PC-3 (cell line): ENCODE measurements at regions not wholly inside any gene's neighbourhood (a gene's known extent, or its start where the extent isn't known, plus 50 kb on each side); places are given as distances from the start of the nearest gene placed in this dataset.
A peak's percentile ranks its signal among the peaks of the same experiment; 100 is the strongest.

Source experiments
- ATAC-seq: fragments of 200-7000 bp; cut with Tn5 transposase; 2 replicates; pipeline ENCODE4 v1.9.1; 2020; ENCODE audit warnings: mild to moderate bottlenecking, moderate library complexity
- BruUV-seq: library from RNA; stranded (reverse); fragments of 400-500 nt; replicated peaks from 2 replicates; lab custom pipeline; 2021; lab: Mats Ljungman, UMichigan
- CTCF ChIA-PET: fragments of 300-600 bp; sonication (Branson Sonifier 250); formaldehyde crosslinking; loops from one replicate; lab custom pipeline; 2022; ENCODE audit warnings: antibody characterized with exemption; lab: Charles Lee
- POLR2A ChIA-PET: fragments of 300-600 bp; sonication (Branson Sonifier 250); formaldehyde crosslinking; loops from one replicate; lab custom pipeline; 2022; ENCODE audit warnings: antibody characterized with exemption; ENCODE audit not compliant: unreplicated experiment; lab: Charles Lee
- DNase-seq: peaks from one replicate; pipeline ENCODE4 v3.0.0-alpha.2; 2015
- H2AFZ ChIP-seq: fragments of 300-600 bp; sonication (generic); 2 replicates; pipeline ENCODE4 v1.6.0; 2016; ENCODE audit warnings: antibody characterized with exemption, low read length
- H3F3A ChIP-seq: fragments of 300-600 bp; sonication (generic); one replicate; pipeline ENCODE4 v1.6.0; 2017; ENCODE audit warnings: antibody characterized with exemption, low read length, control low read depth, mild to moderate bottlenecking; ENCODE audit not compliant: unreplicated experiment
- H3K27ac ChIP-seq: fragments of 300-600 bp; sonication (generic); 2 replicates; pipeline ENCODE4 v1.5.1; 2016; ENCODE audit warnings: mild to moderate bottlenecking, low read length
- H3K27me3 ChIP-seq: fragments of 300-600 bp; sonication (generic); 2 replicates; pipeline ENCODE4 v1.6.1; 2016; ENCODE audit warnings: low read length, mixed read lengths
- H3K36me3 ChIP-seq: fragments of 300-600 bp; sonication (generic); 2 replicates; pipeline ENCODE4 v1.6.1; 2016; ENCODE audit warnings: low read depth, mixed run types, low read length, mixed read lengths
- H3K4me1 ChIP-seq: fragments of 300-600 bp; sonication (generic); 2 replicates; pipeline ENCODE4 v1.5.1; 2016; ENCODE audit warnings: low read length; ENCODE audit not compliant: insufficient read depth
- H3K4me2 ChIP-seq: fragments of 300-600 bp; sonication (generic); 2 replicates; pipeline ENCODE4 v1.6.0; 2016; ENCODE audit warnings: low read length
- H3K4me3 ChIP-seq: fragments of 300-600 bp; sonication (generic); 2 replicates; pipeline ENCODE4 v1.5.1; 2016; ENCODE audit warnings: mild to moderate bottlenecking, low read length, mixed read lengths
- H3K79me2 ChIP-seq: fragments of 300-600 bp; sonication (generic); 2 replicates; pipeline ENCODE4 v1.6.1; 2017; ENCODE audit warnings: low read length, mixed read lengths
- H3K9ac ChIP-seq: fragments of 300-600 bp; sonication (generic); 2 replicates; pipeline ENCODE4 v1.6.0; 2016; ENCODE audit warnings: mild to moderate bottlenecking, low read length
- H3K9me2 ChIP-seq: fragments of 300-600 bp; sonication (generic); replicated peaks from 2 replicates; pipeline ENCODE4 v1.6.1; 2016; ENCODE audit warnings: mixed run types, low read length, mixed read lengths
- H3K9me3 ChIP-seq: fragments of 300-600 bp; sonication (generic); 2 replicates; pipeline ENCODE4 v1.6.1; 2016; ENCODE audit warnings: low read length, mixed read lengths
- H4K20me1 ChIP-seq: fragments of 300-600 bp; sonication (generic); 2 replicates; pipeline ENCODE4 v1.6.1; 2016; ENCODE audit warnings: low read length, mixed read lengths
- EZH2 ChIP-seq: fragments of 300-600 bp; sonication (generic); IDR thresholded peaks from one replicate; pipeline ENCODE4 v1.6.1; 2017; ENCODE audit warnings: antibody characterized with exemption, mild to moderate bottlenecking, low read length; ENCODE audit not compliant: unreplicated experiment
- EZH2phosphoT487 ChIP-seq: fragments of 300-600 bp; sonication (generic); IDR thresholded peaks from 2 replicates; pipeline ENCODE4 v1.6.1; 2018; ENCODE audit warnings: mild to moderate bottlenecking, antibody characterized with exemption, low read length, borderline replicate concordance
- intact Hi-C: fragments of 100-400 bp; cut with micrococcal nuclease; formaldehyde crosslinking; loops from 2 replicates; pipeline ENCODE4 v1.9.0; 2023
- TF ChIP-seq, protein P1 (sequence below): fragments of 300-600 bp; sonication (generic); conservative IDR thresholded peaks from 2 replicates; pipeline ENCODE4 v1.5.1; 2017; ENCODE audit warnings: antibody characterized with exemption, low read depth, mild to moderate bottlenecking, low read length

DNA sequence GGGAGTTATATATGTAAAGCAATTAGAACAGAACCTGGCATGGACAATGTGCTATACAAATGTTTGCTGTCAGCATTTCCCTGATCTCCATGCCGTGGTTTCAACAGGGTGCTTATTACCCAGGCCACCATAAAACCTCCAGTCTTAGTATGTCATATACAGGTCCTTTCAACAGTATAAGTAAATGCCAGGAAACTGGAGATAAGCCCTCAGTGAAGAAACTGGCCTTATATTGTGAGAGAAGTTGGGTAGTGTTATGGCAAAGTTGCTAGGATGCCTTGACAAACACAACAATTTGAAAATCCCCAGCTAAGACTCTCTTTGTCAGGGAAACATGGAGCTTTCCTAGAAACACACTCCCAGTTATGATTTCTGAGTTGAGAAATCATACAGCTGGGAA is 850.2 kb upstream of the ADAMTS5 start:
- ChIA-PET CTCF (no interaction called here), POLR2A (interaction anchor here (0.5 kb wide), 1 partner anchor 1015 kb away, joined by 3 read pairs; no protein-coding TSS in a partner anchor)
- Histone ChIP-seq H3K79me2 (no peaks in the 10 kb centered on the region), H3F3A (no peaks in the 10 kb centered on the region), H3K4me1 (peaks cover 7% of the 10 kb centered on the region; the same call in 1 of the 2 replicates), H3K36me3 (no peaks in the 10 kb centered on the region), H4K20me1 (no peaks in the 10 kb centered on the region), H3K9ac (no peak overlapping the region), H3K9me2 (no peaks in the 10 kb centered on the region), H3K27me3 (no peaks in the 10 kb centered on the region), H3K27ac (no peak overlapping the region), H3K4me3 (no peak overlapping the region), H2AFZ (no peak overlapping the region), H3K9me3 (no peaks in the 10 kb centered on the region), H3K4me2 (no peak overlapping the region)
- TF ChIP-seq EZH2: no peak
- no peak for TF ChIP-seq EZH2phosphoT487
- TF ChIP-seq, protein P1, sequence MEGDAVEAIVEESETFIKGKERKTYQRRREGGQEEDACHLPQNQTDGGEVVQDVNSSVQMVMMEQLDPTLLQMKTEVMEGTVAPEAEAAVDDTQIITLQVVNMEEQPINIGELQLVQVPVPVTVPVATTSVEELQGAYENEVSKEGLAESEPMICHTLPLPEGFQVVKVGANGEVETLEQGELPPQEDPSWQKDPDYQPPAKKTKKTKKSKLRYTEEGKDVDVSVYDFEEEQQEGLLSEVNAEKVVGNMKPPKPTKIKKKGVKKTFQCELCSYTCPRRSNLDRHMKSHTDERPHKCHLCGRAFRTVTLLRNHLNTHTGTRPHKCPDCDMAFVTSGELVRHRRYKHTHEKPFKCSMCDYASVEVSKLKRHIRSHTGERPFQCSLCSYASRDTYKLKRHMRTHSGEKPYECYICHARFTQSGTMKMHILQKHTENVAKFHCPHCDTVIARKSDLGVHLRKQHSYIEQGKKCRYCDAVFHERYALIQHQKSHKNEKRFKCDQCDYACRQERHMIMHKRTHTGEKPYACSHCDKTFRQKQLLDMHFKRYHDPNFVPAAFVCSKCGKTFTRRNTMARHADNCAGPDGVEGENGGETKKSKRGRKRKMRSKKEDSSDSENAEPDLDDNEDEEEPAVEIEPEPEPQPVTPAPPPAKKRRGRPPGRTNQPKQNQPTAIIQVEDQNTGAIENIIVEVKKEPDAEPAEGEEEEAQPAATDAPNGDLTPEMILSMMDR: no peak
- ATAC-seq: no peak
- no TSS peak for BruUV-seq
- intact Hi-C loops: no loop called here
- DNase-seq: no peak

GRCh38 chr21:27816301-27816700 is 849.4 kb upstream of the ADAMTS5 start:
- TF ChIP-seq, protein P1: no peak
- TF ChIP-seq EZH2phosphoT487: no peak
- no peak for TF ChIP-seq EZH2
- H3F3A ChIP-seq: no peaks in the 10 kb centered on the region
- no peak overlapping the region for H3K4me2 ChIP-seq
- ChIA-PET CTCF (no interaction called here), POLR2A (interaction anchor here (0.6 kb wide), 1 partner anchor 13 kb away, joined by 3 read pairs; no protein-coding TSS in a partner anchor)
- H4K20me1 ChIP-seq: no peaks in the 10 kb centered on the region
- H3K4me3 ChIP-seq: no peak overlapping the region
- H3K9me3 ChIP-seq: no peaks in the 10 kb centered on the region
- no peaks in the 10 kb centered on the region for H3K36me3 ChIP-seq
- H2AFZ ChIP-seq: no peak overlapping the region
- peaks cover 7% of the 10 kb centered on the region; the same call in 1 of the 2 replicates for H3K4me1 ChIP-seq
- ATAC-seq (no peak), DNase-seq (no peak)
- intact Hi-C loops: no loop called here
- no peak overlapping the region for H3K9ac ChIP-seq
- H3K27ac ChIP-seq: no peak overlapping the region
- H3K79me2 ChIP-seq: no peaks in the 10 kb centered on the region
- no peaks in the 10 kb centered on the region for H3K27me3 ChIP-seq
- no TSS peak for BruUV-seq
- no peaks in the 10 kb centered on the region for H3K9me2 ChIP-seq

DNA sequence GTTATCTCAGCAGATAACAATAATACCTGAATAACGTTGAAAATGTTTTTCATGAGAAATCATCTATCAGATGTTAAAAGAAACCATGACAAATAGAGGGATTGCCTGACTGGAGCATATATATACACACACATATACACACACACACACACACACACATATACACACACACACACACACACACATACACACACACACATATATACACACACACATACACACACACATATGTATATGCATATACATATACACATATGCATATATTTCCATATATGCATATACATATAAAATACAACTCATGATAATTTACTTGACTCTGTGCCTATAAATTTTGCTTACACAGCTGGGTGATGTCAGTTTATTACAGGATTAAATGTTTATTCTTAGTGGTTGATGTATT is 847.3 kb upstream of the ADAMTS5 start:
- Histone ChIP-seq H3K79me2 (no peaks in the 10 kb centered on the region), H3K4me2 (peak overlapping the region; percentile 39; the same call in 1 of the 2 replicates), H3K27me3 (no peaks in the 10 kb centered on the region), H2AFZ (no peak overlapping the region), H3K4me3 (no peak overlapping the region), H3K36me3 (no peaks in the 10 kb centered on the region), H3F3A (no peaks in the 10 kb centered on the region), H3K9me2 (no peaks in the 10 kb centered on the region), H4K20me1 (no peaks in the 10 kb centered on the region), H3K9me3 (no peaks in the 10 kb centered on the region), H3K4me1 (peaks cover 7% of the 10 kb centered on the region; the same call in 1 of the 2 replicates), H3K27ac (no peak overlapping the region), H3K9ac (no peak overlapping the region)
- POLR2A ChIA-PET: no interaction called here
- ATAC-seq (peak; percentile 20; the same call in 1 of the 2 replicates), DNase-seq (no peak)
- no TSS peak for BruUV-seq
- intact Hi-C loops: no loop called here
- TF ChIP-seq, protein P1: no peak
- TF ChIP-seq EZH2 (no peak), EZH2phosphoT487 (no peak)
- CTCF ChIA-PET: no interaction called here
